Gastroesophageal sphincter (tissue), 3 donors: ENCODE measurements at regions not wholly inside any gene's neighbourhood (a gene's known extent, or its start where the extent isn't known, plus 50 kb on each side); places are given as distances from the start of the nearest gene placed in this dataset.

Experiments used
- CTCF ChIP-seq, 4 experiments: fragments of 200-600 bp in 2 of 4; fragments of 450-650 bp in 2 of 4; sonication (generic) in 1 of 4; IDR thresholded peaks; one replicate each; pipeline ENCODE4 v1.5.1; 2017 to 2019; ENCODE audit warnings: antibody characterized with exemption in 4 of 4, mild to moderate bottlenecking in 2 of 4, moderate library complexity in 2 of 4
- EP300 ChIP-seq: sonication (generic); formaldehyde crosslinking; IDR thresholded peaks from one replicate; pipeline ENCODE4 v1.6.1; 2017; ENCODE audit warnings: antibody characterized with exemption, mild to moderate bottlenecking
- POLR2AphosphoS5 ChIP-seq: sonication (generic); formaldehyde crosslinking; IDR thresholded peaks from one replicate; pipeline ENCODE4 v1.6.1; 2017; ENCODE audit warnings: antibody characterized with exemption

- no peak for TF ChIP-seq CTCF (IDR thresholded peaks at IDR 0.05)
- TF ChIP-seq EP300, result no peak
- no peak for TF ChIP-seq POLR2AphosphoS5
These were observed 321.0 kb upstream of the TPK1 start for GRCh38 chr7:145156834-145157233.
